ENCODE measurements at regions not wholly inside any gene's neighbourhood (a gene's known extent, or its start where the extent isn't known, plus 50 kb on each side); places are given as distances from the start of the nearest gene placed in this dataset.
"Not testable (repeated sequence)": the region's sequence is repeated elsewhere in the genome, so short reads cannot be mapped to it uniquely, and the experiment has no call there.

DNA sequence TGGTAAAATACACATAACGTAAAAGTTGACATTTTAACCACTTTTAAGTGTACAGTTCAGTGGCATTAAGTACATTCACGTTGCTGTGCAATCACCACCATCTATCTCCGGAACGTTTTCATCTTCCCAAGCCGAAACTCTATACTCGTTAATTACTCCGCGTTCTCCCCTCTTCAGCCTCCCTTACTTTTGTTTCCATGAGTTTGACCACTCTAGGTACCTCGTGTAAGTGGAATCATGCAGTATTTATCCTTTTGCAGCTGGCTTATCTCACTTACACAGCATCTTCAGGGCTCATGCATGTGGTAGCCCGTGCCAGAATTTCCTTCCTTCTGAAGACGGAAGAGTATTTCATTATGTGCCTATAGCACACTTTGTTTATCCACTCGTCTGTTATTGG is 225.2 kb downstream of the SLC4A3 start:
- ATAC-seq = no peak
- intact Hi-C loops (cut with DNase I, micrococcal nuclease) = no loop called here

GRCh38 chr2:219856602-219857001 is 229.2 kb downstream of the SLC4A3 start:
- no peaks in the 10 kb centered on the region for H3K9me3 Mint-ChIP-seq (ENCODE audit: low read depth)
- no peak for DNase-seq
- ChIA-PET POLR2A (no interaction called here), CTCF (interaction anchor here (0.5 kb wide), 1 partner anchor 302 kb away, joined by 5 read pairs; no protein-coding TSS in a partner anchor)
- no peaks in the 10 kb centered on the region for H3K4me1 Mint-ChIP-seq
- H3K36me3 Mint-ChIP-seq (ENCODE audit: low read depth) = no peaks in the 10 kb centered on the region
- intact Hi-C loops (cut with DNase I, micrococcal nuclease) = no loop called here
- peaks cover 4% of the 10 kb centered on the region for H3K27me3 Mint-ChIP-seq
- no peak overlapping the region for H3K27ac Mint-ChIP-seq
- no peak overlapping the region for H3K4me3 Mint-ChIP-seq
- no peak for ATAC-seq

More for the DNA sequence above, 225.2 kb downstream of the SLC4A3 start:
- H3K9me3 Mint-ChIP-seq (ENCODE audit: low read depth) = no peaks in the 10 kb centered on the region
- ChIA-PET POLR2A (no interaction called here), CTCF (no interaction called here)
- H3K27ac Mint-ChIP-seq = no peak overlapping the region
- no peak overlapping the region for H3K4me3 Mint-ChIP-seq
- no peaks in the 10 kb centered on the region for H3K36me3 Mint-ChIP-seq (ENCODE audit: low read depth)
- H3K4me1 Mint-ChIP-seq = no peaks in the 10 kb centered on the region
- H3K27me3 Mint-ChIP-seq = peaks cover 13% of the 10 kb centered on the region
- DNase-seq = no peak

DNA sequence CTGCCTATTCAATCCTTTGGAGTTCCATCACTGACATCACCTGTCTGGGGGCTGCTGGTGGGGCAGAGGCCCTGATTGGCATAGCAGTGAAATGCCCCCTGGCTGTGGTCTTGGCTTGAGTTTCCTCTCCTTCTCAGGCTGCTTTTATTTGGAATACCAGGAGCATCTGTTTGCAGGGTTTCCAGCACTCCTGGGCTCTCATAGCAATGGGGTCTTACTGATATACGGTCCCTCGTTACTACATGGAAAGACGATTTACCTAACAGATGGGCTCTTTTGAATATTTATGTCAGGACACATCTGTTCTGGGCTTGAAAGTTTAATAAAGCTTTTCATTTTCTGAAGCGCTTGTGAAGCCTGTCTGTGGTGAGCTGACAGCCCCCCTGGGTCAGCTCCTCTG is 230.3 kb downstream of the SLC4A3 start:
- intact Hi-C loops (cut with DNase I, micrococcal nuclease) = no loop called here

GRCh38 chr2:219861307-219861706 is 233.9 kb downstream of the SLC4A3 start:
- POLR2A ChIA-PET = no interaction called here
- ATAC-seq (no peak), DNase-seq (no peak)
- Mint-ChIP-seq H3K27ac (no peak overlapping the region), H3K4me3 (no peak overlapping the region), H3K36me3 (ENCODE audit: low read depth) (no peaks in the 10 kb centered on the region), H3K4me1 (no peaks in the 10 kb centered on the region), H3K9me3 (ENCODE audit: low read depth) (no peaks in the 10 kb centered on the region), H3K27me3 (no peaks in the 10 kb centered on the region)
- intact Hi-C loops (cut with DNase I, micrococcal nuclease) = no loop called here
- CTCF ChIA-PET = interaction anchor here (1.0 kb wide), 1 partner anchor 39 kb away, joined by 3 read pairs; no protein-coding TSS in a partner anchor

More for the DNA sequence above, 230.3 kb downstream of the SLC4A3 start:
- H3K27ac Mint-ChIP-seq = no peak overlapping the region
- no peaks in the 10 kb centered on the region for H3K4me1 Mint-ChIP-seq
- ATAC-seq (no peak), DNase-seq (no peak)
- CTCF ChIA-PET = no interaction called here
- no peak overlapping the region for H3K4me3 Mint-ChIP-seq
- H3K27me3 Mint-ChIP-seq = peaks cover 4% of the 10 kb centered on the region
- H3K9me3 Mint-ChIP-seq (ENCODE audit: low read depth) = no peaks in the 10 kb centered on the region
- POLR2A ChIA-PET = no interaction called here
- no peaks in the 10 kb centered on the region for H3K36me3 Mint-ChIP-seq (ENCODE audit: low read depth)

DNA sequence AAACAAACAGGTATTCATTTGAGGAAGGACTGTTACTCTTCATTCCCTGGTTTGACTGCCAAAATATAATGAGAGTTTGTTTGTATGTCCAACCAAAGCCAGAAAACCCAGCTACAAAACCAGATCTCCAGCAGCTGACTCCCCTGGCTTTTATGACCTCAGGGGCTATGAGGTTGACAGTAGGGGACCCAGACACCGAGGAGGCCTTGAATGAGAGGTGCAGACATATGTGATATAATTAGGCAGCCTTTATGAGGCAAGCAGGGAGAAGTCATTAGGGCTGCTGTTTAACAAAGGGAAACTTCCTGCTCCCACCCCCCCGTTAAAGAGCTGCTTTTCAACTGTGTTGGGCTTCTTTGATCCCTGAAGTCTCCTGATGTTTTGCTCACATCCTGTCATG is 236.7 kb downstream of the SLC4A3 start:
- H3K4me3 Mint-ChIP-seq = no peak overlapping the region
- CTCF ChIA-PET = interaction anchor here (1.2 kb wide), 1 partner anchor 14 kb away, joined by 4 read pairs; no protein-coding TSS in a partner anchor
- no peak for DNase-seq
- intact Hi-C loops (cut with DNase I, micrococcal nuclease) = no loop called here
- H3K4me1 Mint-ChIP-seq = no peaks in the 10 kb centered on the region
- peaks cover 2% of the 10 kb centered on the region for H3K27me3 Mint-ChIP-seq
- no peak overlapping the region for H3K27ac Mint-ChIP-seq
- H3K36me3 Mint-ChIP-seq (ENCODE audit: low read depth) = no peaks in the 10 kb centered on the region
- no peaks in the 10 kb centered on the region for H3K9me3 Mint-ChIP-seq (ENCODE audit: low read depth)
- POLR2A ChIA-PET = no interaction called here
- no peak for ATAC-seq

- H3K27ac Mint-ChIP-seq = no peak overlapping the region
- intact Hi-C loops (cut with DNase I, micrococcal nuclease) = no loop called here
- H3K4me1 Mint-ChIP-seq = no peaks in the 10 kb centered on the region
- ChIA-PET POLR2A (no interaction called here), CTCF (no interaction called here)
- no peak overlapping the region for H3K4me3 Mint-ChIP-seq
- no peaks in the 10 kb centered on the region for H3K36me3 Mint-ChIP-seq (ENCODE audit: low read depth)
- ATAC-seq (no peak), DNase-seq (no peak)
- H3K27me3 Mint-ChIP-seq = peaks cover 3% of the 10 kb centered on the region
- no peaks in the 10 kb centered on the region for H3K9me3 Mint-ChIP-seq (ENCODE audit: low read depth)
Observed at GRCh38 chr2:219868635-219869034, 241.2 kb downstream of the SLC4A3 start.

DNA sequence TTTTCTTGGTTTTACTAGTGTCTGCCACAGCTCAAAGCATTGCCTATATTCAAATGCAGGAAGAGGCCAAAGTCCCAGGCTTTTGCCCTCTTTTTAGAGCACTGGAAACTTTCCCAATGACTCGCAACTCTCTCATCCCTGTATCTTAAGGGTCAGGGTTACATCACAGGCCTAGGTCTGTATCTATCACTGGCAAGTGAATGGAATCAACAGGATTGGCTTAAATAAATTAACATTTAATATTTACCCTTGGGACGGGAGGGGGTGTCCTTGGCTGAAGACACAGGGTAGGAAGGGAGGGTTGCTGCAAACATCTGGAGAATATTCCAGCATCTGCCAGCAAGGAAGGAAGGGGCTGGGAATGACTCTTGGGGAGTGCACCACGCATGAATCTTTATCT is 242.6 kb downstream of the SLC4A3 start:
- ATAC-seq (no peak), DNase-seq (no peak)
- no peak overlapping the region for H3K27ac Mint-ChIP-seq
- H3K27me3 Mint-ChIP-seq = peaks cover 3% of the 10 kb centered on the region
- H3K9me3 Mint-ChIP-seq (ENCODE audit: low read depth) = no peaks in the 10 kb centered on the region
- no peaks in the 10 kb centered on the region for H3K4me1 Mint-ChIP-seq
- ChIA-PET POLR2A (no interaction called here), CTCF (no interaction called here)
- intact Hi-C loops (cut with DNase I, micrococcal nuclease) = no loop called here
- no peak overlapping the region for H3K4me3 Mint-ChIP-seq
- no peaks in the 10 kb centered on the region for H3K36me3 Mint-ChIP-seq (ENCODE audit: low read depth)

DNA sequence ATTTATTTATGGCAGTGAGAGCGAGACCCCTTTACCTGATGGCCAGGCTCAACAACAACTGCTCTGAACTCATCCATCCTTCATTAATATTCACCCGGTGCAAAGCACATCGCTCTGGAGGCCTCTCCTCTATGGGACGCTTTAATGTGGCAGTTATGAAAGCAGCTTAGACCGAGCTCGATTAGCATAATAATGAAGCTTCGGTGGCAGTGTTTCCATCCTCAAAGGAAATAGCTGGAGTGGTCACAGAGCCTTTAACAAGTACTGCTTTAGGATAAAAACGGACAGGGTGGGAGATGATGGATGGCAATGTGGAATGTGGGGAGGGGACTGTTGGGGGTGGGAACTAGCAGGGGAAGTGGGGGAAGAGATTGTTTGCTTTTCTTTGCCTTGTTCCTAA is 243.9 kb downstream of the SLC4A3 start:
- intact Hi-C loops (cut with DNase I, micrococcal nuclease) = no loop called here
- ChIA-PET POLR2A (no interaction called here), CTCF (no interaction called here)
- Mint-ChIP-seq H3K27me3 (peaks cover 3% of the 10 kb centered on the region), H3K4me1 (no peaks in the 10 kb centered on the region), H3K27ac (no peak overlapping the region), H3K4me3 (no peak overlapping the region), H3K9me3 (ENCODE audit: low read depth) (no peaks in the 10 kb centered on the region), H3K36me3 (ENCODE audit: low read depth) (no peaks in the 10 kb centered on the region)
- no peak for DNase-seq
- no peak for ATAC-seq

DNA sequence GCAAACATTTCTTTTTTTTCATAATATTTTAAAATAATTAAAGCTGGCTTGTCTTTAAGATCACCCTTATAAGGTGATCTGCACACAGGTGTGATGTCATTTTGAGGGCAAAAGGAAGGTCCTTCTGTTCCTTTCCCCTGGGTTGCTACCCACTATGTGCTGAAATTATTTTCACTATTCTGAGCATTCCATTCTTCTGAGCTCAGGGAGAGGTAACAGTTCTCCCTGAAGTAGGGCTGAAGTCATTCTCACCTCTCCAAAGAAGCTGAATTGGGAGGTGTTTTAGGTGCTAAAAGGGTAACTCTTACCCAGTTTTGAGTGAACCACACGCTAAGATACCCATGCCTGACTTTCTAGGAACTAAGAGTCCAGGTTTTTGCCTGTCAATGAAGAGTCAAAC is 247.6 kb downstream of the SLC4A3 start:
- ChIA-PET CTCF (interaction anchor here (1.0 kb wide), 1 partner anchor 230 kb away, joined by 3 read pairs; no protein-coding TSS in a partner anchor), POLR2A (no interaction called here)
- H3K27ac Mint-ChIP-seq = no peak overlapping the region
- H3K4me1 Mint-ChIP-seq = no peaks in the 10 kb centered on the region
- H3K9me3 Mint-ChIP-seq (ENCODE audit: low read depth) = no peaks in the 10 kb centered on the region
- no peaks in the 10 kb centered on the region for H3K27me3 Mint-ChIP-seq
- ATAC-seq (no peak), DNase-seq (no peak)
- no peaks in the 10 kb centered on the region for H3K36me3 Mint-ChIP-seq (ENCODE audit: low read depth)
- no peak overlapping the region for H3K4me3 Mint-ChIP-seq
- intact Hi-C loops (cut with DNase I, micrococcal nuclease) = no loop called here

GRCh38 chr2:219875986-219876385 is 248.6 kb downstream of the SLC4A3 start:
- H3K9me3 Mint-ChIP-seq (ENCODE audit: low read depth); ATAC-seq; H3K4me1 Mint-ChIP-seq; H3K27me3 Mint-ChIP-seq; H3K27ac Mint-ChIP-seq; POLR2A ChIA-PET; DNase-seq; H3K4me3 Mint-ChIP-seq; H3K36me3 Mint-ChIP-seq (ENCODE audit: low read depth); intact Hi-C loops (cut with DNase I, micrococcal nuclease): not testable (repeated sequence)
- CTCF ChIA-PET = interaction anchor here (1.0 kb wide), 1 partner anchor 231 kb away, joined by 3 read pairs; no protein-coding TSS in a partner anchor

DNA sequence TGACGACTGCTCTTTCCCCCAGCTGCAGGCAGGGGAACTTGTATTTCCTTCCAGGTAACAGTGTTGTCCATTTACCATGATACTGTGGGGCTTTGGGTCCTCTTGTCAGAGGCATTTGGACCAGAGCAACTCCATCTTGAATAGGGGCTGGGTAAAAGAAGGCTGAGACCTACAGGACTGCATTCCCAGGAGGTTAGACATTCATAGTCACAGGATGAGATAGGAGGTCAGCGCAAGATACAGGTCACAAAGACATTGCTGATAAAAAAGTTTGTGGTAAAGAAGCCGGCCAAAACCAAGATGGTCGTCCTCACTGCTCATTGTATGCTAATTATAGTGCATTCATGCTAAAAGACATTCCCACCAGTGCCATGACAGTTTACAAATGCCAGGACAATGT is 249.5 kb downstream of the SLC4A3 start:
- no peak overlapping the region for H3K4me3 Mint-ChIP-seq
- H3K9me3 Mint-ChIP-seq (ENCODE audit: low read depth) = no peaks in the 10 kb centered on the region
- H3K27me3 Mint-ChIP-seq = no peaks in the 10 kb centered on the region
- ChIA-PET CTCF (no interaction called here), POLR2A (no interaction called here)
- intact Hi-C loops (cut with DNase I, micrococcal nuclease) = no loop called here
- no peak overlapping the region for H3K27ac Mint-ChIP-seq
- H3K4me1 Mint-ChIP-seq = no peaks in the 10 kb centered on the region
- ATAC-seq (no peak), DNase-seq (no peak)
- H3K36me3 Mint-ChIP-seq (ENCODE audit: low read depth) = no peaks in the 10 kb centered on the region

GRCh38 chr2:219877728-219878127 is 250.3 kb downstream of the SLC4A3 start:
- no peak for DNase-seq
- Mint-ChIP-seq H3K4me1 (no peaks in the 10 kb centered on the region), H3K4me3 (no peak overlapping the region), H3K36me3 (ENCODE audit: low read depth) (no peaks in the 10 kb centered on the region), H3K27me3 (no peaks in the 10 kb centered on the region), H3K27ac (no peak overlapping the region), H3K9me3 (ENCODE audit: low read depth) (no peaks in the 10 kb centered on the region)
- intact Hi-C loops (cut with DNase I, micrococcal nuclease) = no loop called here
- ATAC-seq = no peak
- POLR2A ChIA-PET = no interaction called here
- CTCF ChIA-PET = no interaction called here

DNA sequence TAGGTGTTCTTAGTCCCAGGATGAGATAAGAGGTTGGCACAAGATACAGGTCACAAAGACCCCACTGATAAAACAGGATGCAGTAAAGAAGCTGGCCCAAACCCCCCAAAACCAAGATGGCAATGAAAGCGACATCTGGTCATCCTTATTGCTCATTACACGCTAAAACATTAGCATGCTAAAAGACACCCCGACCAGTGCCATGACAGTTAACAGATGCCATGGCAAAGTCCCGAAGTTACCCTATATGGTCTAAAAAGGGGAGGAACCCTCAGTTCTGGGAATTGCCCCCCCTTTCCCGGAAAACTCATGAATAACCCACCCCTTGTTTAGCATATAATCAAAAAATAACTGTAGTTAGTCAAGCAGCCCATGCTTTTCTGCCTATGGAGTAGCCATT is 251.1 kb downstream of the SLC4A3 start:
- ATAC-seq (no peak), DNase-seq (no peak)
- CTCF ChIA-PET = interaction anchor here (1.2 kb wide), 1 partner anchor 14 kb away, joined by 4 read pairs; no protein-coding TSS in a partner anchor
- no peak overlapping the region for H3K27ac Mint-ChIP-seq
- no peaks in the 10 kb centered on the region for H3K27me3 Mint-ChIP-seq
- no peaks in the 10 kb centered on the region for H3K4me1 Mint-ChIP-seq
- H3K36me3 Mint-ChIP-seq (ENCODE audit: low read depth) = no peaks in the 10 kb centered on the region
- intact Hi-C loops (cut with DNase I, micrococcal nuclease) = no loop called here
- no peaks in the 10 kb centered on the region for H3K9me3 Mint-ChIP-seq (ENCODE audit: low read depth)
- POLR2A ChIA-PET = no interaction called here
- no peak overlapping the region for H3K4me3 Mint-ChIP-seq
